Fibroblast of mammary gland (primary cell): ENCODE measurements at regions not wholly inside any gene's neighbourhood (a gene's known extent, or its start where the extent isn't known, plus 50 kb on each side); places are given as distances from the start of the nearest gene placed in this dataset.

ENCODE experiments used
- DNase-seq: peaks from one replicate; pipeline ENCODE4 v3.0.0-alpha.2; 2010; ENCODE audit warnings: low read depth
- H3K4me3 ChIP-seq: 2 replicates; pipeline ENCODE4 v1.5.1; 2011; ENCODE audit warnings: low read depth, mild to moderate bottlenecking, low read length, moderate library complexity; ENCODE audit not compliant: control insufficient read depth
- TF ChIP-seq, protein P1 (sequence below): conservative IDR thresholded peaks from 2 replicates; pipeline ENCODE4 v1.5.1; 2011; ENCODE audit warnings: low read depth, low read length, inconsistent platforms; ENCODE audit not compliant: control insufficient read depth, insufficient read depth

DNA sequence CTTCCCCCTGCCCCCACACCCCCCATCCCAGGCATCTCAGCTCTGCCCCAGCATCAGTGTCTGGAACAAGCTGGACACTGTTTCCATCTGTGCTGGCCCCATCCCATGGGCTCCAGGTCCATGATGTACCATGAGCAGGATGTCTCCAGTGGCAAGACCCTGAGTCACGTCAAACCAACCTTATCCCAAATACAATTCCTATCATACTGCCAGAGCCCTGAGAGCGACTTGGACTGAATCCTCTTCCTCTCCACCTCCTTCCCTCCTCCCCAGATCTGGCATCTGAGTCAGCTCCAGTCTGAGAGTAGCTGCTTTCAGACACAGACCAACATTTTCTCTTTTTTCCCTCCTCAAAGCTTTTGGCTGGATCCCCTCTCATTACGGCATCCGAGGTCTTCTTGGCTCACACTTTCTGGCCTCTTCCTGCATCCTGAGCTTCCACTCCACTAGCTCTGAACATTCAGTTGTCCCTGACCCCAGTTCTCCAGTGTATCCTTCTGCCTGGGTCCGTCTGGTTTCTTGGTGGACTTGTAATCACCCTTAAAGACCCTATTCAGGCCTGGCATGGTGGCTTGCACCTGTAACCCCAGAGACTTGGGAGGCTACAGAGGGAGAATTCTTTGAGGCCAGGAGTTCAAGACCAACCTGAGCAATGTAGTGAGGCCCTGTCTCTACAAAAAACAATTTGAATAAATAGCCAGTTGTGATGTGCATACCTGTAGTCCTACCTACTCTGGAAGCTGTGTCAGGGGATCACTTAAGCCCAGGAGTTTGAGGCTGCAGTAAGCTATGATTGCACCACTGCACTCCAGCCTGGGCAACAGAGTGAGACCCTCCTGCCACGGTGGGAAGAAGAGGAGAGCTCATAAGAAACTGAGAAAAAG, 68.3 kb downstream of the ACKR3 start:
- TF ChIP-seq, protein P1, sequence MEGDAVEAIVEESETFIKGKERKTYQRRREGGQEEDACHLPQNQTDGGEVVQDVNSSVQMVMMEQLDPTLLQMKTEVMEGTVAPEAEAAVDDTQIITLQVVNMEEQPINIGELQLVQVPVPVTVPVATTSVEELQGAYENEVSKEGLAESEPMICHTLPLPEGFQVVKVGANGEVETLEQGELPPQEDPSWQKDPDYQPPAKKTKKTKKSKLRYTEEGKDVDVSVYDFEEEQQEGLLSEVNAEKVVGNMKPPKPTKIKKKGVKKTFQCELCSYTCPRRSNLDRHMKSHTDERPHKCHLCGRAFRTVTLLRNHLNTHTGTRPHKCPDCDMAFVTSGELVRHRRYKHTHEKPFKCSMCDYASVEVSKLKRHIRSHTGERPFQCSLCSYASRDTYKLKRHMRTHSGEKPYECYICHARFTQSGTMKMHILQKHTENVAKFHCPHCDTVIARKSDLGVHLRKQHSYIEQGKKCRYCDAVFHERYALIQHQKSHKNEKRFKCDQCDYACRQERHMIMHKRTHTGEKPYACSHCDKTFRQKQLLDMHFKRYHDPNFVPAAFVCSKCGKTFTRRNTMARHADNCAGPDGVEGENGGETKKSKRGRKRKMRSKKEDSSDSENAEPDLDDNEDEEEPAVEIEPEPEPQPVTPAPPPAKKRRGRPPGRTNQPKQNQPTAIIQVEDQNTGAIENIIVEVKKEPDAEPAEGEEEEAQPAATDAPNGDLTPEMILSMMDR = no peak
- peak; percentile 68 for DNase-seq

DNA sequence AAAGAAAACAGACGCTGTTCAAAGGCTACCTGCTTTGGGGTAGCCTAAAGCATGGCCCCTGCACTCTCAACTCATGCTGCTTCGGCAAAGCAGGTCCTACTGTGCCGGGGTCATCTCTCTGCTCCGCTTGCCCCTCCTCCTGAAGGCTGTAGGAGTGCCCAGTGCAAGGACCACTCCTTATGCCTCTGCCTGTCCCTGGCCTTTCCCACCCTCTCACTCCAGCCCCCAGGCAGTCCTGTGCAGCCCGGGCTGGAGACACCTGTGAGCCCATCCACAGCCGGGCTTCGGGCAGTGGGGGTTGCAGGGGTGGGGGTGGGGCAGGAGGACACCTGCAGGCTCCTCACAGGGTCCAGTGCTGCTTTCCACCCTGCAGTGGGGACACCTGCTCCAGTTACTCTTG, 69.1 kb downstream of the ACKR3 start:
- no peak for DNase-seq
- no peak overlapping the region for H3K4me3 ChIP-seq
- TF ChIP-seq, protein P1 = no peak

More for the DNA sequence above, 68.3 kb downstream of the ACKR3 start:
- H3K4me3 ChIP-seq = no peak overlapping the region

DNA sequence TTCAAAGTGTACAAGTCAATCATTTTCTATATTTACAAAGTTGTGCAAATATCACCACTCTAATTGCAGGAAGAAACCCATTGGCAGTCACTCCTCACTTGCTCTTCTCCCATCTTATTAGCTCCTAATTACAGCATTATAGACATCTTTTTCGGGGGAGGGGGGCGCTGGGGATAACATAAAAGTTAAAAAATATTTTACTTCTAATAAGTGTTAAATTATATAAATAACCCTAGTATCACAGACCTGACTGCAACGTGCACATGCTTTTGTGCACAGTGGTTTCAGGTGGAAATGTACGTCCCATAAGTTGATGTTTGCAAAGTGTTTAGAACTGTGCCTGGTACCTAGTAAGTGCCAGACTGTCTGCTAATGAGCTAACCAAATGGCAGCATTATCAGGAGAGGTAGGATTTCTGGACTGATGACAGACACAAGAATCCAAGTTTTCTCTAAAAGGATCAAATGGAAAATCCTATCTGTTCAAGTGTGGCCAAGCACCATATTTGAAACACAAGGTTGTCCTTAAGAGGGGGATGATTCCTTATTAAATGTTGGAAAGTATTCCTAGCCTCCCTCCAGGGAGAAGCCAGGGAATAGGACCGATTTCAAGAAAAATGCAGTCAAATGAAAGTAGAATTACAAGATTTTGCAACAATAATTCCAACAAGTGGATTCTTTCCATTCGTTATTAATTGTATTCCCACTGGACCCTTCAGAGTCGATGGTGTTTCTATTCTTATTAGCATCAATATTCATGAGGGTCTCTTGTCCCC, 70.0 kb downstream of the ACKR3 start:
- no peak overlapping the region for H3K4me3 ChIP-seq
- no peak for DNase-seq
- TF ChIP-seq, protein P1 = no peak

DNA sequence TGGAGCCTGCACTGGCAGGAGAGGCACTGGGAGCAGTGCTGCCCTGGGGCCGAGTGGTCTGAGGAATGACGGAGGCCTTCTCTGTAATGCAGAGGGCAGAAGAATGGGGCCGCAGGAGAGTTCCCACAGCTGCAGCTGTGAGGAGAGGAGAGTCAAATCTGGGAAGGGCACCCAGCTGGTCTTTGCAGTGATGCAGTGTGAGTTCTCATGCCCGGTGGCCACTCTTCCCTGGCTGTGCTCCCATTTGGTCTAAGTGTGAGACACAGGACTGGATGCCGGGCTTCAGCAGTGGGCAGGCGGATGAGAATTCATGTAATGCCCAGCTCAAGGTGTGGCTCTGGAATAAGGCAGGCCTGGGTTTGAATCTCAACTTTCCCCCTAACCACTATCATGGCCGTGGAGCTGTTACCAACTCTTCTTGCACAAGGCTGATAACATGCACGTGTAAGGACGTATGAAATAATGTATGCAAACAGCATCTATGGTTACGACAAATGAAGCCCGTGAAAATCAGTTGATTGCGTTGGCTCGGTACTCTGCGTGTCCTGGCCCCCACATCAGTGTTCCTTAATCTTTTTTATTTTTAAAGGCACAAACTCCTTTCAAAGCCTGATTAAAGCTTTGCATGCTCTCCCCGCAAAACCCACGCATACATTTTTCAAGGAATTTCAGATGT, 71.6 kb downstream of the ACKR3 start:
- TF ChIP-seq, protein P1 = no peak
- H3K4me3 ChIP-seq = no peak overlapping the region
- no peak for DNase-seq

DNA sequence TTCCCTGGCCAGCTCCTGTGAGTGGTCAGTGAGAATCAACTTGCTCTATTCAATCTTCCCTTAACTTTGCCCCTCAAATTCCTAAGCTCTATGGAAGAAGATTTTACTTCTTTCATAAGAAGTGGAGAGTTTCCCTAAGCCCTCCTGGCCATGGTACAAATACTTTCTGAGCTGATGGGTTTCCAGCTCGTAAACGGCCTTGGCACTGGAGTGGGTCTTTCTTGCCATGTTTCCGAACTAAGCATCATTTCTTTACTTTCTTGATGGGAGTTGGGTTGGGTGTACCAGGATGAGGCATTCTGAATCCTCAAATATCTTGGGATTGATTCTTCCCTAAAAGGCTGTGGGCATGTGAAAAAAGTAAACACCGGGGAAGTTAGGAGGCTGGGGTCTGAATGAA, 72.5 kb downstream of the ACKR3 start:
- TF ChIP-seq, protein P1 = no peak
- DNase-seq = no peak
- H3K4me3 ChIP-seq = no peak overlapping the region

DNA sequence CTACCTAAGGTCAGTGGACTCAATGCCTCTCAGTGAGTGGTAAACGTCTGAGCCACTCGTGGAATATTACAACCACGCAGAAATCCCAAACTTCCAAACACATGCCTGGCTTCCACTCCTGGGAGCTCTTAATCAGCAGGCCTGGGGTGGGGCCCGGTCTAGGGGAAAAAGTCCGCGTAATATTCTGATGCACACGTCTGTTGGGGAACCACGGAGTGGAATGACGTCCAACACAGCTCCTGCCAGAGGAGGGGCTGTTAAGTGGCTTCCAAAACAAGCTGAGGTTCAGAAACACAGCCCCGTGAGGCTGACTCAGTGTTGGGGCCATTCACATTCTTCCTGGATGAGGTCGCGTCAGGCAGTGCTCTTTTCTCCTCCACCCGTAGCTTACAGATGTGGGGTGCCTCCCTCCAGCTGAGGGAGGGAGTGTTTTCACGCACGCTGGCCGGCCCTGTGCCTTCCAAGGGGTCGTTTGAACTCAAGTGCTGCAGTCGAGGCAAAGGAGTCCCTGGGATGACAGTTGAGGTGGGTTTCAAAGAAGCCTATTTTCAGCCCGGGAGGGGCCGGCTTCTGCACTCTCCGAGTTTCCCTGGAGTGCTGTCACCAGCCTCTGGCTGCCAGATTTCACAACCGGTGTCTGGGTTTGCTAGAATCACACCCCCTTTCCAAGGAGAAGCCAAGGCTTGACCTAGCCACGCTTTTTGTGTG, 73.1 kb downstream of the ACKR3 start:
- DNase-seq = peak; percentile 100
- TF ChIP-seq, protein P1 = no peak

More for the DNA sequence above, 73.1 kb downstream of the ACKR3 start:
- H3K4me3 ChIP-seq = no peak overlapping the region
